Heart left ventricle (tissue), 16 donors: ENCODE measurements at regions not wholly inside any gene's neighbourhood (a gene's known extent, or its start where the extent isn't known, plus 50 kb on each side); places are given as distances from the start of the nearest gene placed in this dataset.
"Not testable (repeated sequence)": the region's sequence is repeated elsewhere in the genome, so short reads cannot be mapped to it uniquely, and the experiment has no call there.

Experiments
- ATAC-seq, 4 donors: fragments of 200-7000 bp; cut with Tn5 transposase; one replicate each; pipeline ENCODE4 v1.9.1; 2020 to 2022; ENCODE audit warnings: moderate library complexity in 4 of 4, mild to moderate bottlenecking in 3 of 4, moderate number of reproducible peaks in 1 of 4
- DNase-seq, 5 donors: peaks; one replicate each; pipeline ENCODE4 v3.0.0-alpha.2; 2020
- H3K27ac ChIP-seq, 12 donors: fragments of 200-600 bp; sonication (generic) in 4 of 12; one replicate each; pipeline versions ENCODE4 v1.5.0 to v1.8.0; 2016 to 2022; ENCODE audit warnings: mild to moderate bottlenecking in 2 of 12
- H3K27me3 ChIP-seq, 9 donors: fragments of 200-600 bp; sonication (generic) in 2 of 9; one replicate each; pipeline versions ENCODE4 v1.5.1 to v1.8.0; 2016 to 2022; ENCODE audit warnings: mild to moderate bottlenecking in 3 of 9
- H3K36me3 ChIP-seq, 9 donors: fragments of 200-600 bp; sonication (generic) in 2 of 9; one replicate each; pipeline versions ENCODE4 v1.5.0 to v1.8.0; 2018 to 2022; ENCODE audit warnings: mild to moderate bottlenecking in 2 of 9
- H3K4me1 ChIP-seq, 12 donors: fragments of 200-600 bp; sonication (generic) in 4 of 12; one replicate each; pipeline versions ENCODE4 v1.5.0 to v1.8.0; 2016 to 2022; ENCODE audit warnings: mild to moderate bottlenecking in 3 of 12
- H3K4me3 ChIP-seq, 12 donors: fragments of 200-600 bp; sonication (generic) in 4 of 12; one replicate each; pipeline versions ENCODE4 v1.5.0 to v1.8.0; 2017 to 2022; ENCODE audit warnings: mild to moderate bottlenecking in 9 of 12, moderate library complexity in 4 of 12
- H3K9me3 ChIP-seq, 12 donors: fragments of 200-600 bp; sonication (generic) in 4 of 12; one replicate each; pipeline versions ENCODE4 v1.5.0 to v1.8.0; 2016 to 2022; ENCODE audit warnings: mild to moderate bottlenecking in 1 of 12
- POLR2A ChIP-seq, 2 donors: fragments of 450-650 bp; IDR thresholded peaks; one replicate each; pipeline ENCODE4 v1.6.1; 2017; ENCODE audit warnings: antibody characterized with exemption in 2 of 2, mild to moderate bottlenecking in 2 of 2, moderate library complexity in 2 of 2
- WGBS, 4 donors: extraction: QIAGEN DNeasy Blood & Tissue Kit in 2 of 4; methylation state at CpG; one replicate each; pipeline versions ENCODE4 v1.1.5 to v1.1.7; 2013 to 2018; 5-methylcytosine and 5-hydroxymethylcytosine counted together
- intact Hi-C, 10 donors: fragments of 100-400 bp; cut with DNase I; formaldehyde crosslinking; loops; one replicate each; pipeline versions ENCODE4 v1.11.1 to v1.14.2; 2022
- TF ChIP-seq, protein P1 (sequence below), 12 donors: fragments of 200-600 bp; sonication (generic) in 4 of 12; IDR thresholded peaks; one replicate each; pipeline versions ENCODE4 v1.5.0 to v1.8.0; 2018 to 2022; ENCODE audit warnings: antibody characterized with exemption in 12 of 12, mild to moderate bottlenecking in 5 of 12
- donor health status: ischemic (EF 13 %, LVEDD 7.1; RV severe dilation, severe dysfunction).
- donor health status: healthy with polysubstance abuse.
- donor health status: DM: no; HTN: yes; CAD: no.
- donor health status: DM: no; HTN: no; CAD: no.
- donor health status: ischemic (EF 25% LVEDD 6.9; RV normal size, moderate dysfunction).
- donor health status: ischemic (EF 25% LVEDD 5.7; RV mildly dilated, moderate dysfunction).
- donor health status: healthy.
- donor health status: DM: yes; HTN: yes; CAD: no.
- donor health status: ischemic (EF 35%, LVEDD 5.7; RV mildly dilated, moderate dysfunction).
- donor health status: nonischemic (EF 11% LVEDD 7.7; RV severe dilation, severe dysfunction).
- donor health status: DM: yes; HTN: yes; CAD: no.
- donor health status: PGD.
- donor health status: ischemic (EF 29% LVEDD 5.4; RV normal size, mild dysfunction).
- donor health status: nonischemic (EF 23%, LVEDD 6.1; RV moderate dilation, normal function).

DNA sequence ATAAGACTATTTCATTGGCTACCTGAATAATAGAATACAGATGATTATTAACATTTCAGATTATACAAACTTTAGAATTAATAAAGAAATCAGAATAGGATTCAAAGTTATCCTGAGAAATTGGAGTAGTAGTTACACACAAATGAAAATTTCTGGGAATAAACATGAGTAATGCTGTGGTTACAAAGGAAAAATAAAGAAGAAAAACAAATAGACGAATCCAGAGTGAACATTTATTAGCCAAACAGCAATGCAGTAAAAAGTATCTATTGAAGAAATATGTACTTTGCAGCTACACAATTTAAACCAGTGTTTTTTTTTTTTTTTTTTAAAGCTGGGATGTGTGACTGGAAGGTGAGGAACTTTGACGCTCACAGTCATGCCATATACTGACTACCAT lies 1159.2 kb downstream of the TUSC7 start:
- Histone ChIP-seq H3K4me1 (no peaks in the 10 kb centered on the region), H3K9me3 (no peaks in the 10 kb centered on the region), H3K36me3 (no peaks in the 10 kb centered on the region), H3K27me3 (no peaks in the 10 kb centered on the region), H3K4me3 (no peak overlapping the region), H3K27ac (no peak overlapping the region)
- DNase-seq (no peak), ATAC-seq (no peak)
- 83 to 90% (median 87%) methylated on average over 2 of the region's 2 CpGs for WGBS, 4 donors
- intact Hi-C loops, result no loop called here
- TF ChIP-seq, protein P1, sequence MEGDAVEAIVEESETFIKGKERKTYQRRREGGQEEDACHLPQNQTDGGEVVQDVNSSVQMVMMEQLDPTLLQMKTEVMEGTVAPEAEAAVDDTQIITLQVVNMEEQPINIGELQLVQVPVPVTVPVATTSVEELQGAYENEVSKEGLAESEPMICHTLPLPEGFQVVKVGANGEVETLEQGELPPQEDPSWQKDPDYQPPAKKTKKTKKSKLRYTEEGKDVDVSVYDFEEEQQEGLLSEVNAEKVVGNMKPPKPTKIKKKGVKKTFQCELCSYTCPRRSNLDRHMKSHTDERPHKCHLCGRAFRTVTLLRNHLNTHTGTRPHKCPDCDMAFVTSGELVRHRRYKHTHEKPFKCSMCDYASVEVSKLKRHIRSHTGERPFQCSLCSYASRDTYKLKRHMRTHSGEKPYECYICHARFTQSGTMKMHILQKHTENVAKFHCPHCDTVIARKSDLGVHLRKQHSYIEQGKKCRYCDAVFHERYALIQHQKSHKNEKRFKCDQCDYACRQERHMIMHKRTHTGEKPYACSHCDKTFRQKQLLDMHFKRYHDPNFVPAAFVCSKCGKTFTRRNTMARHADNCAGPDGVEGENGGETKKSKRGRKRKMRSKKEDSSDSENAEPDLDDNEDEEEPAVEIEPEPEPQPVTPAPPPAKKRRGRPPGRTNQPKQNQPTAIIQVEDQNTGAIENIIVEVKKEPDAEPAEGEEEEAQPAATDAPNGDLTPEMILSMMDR (IDR thresholded peaks at IDR 0.05), result no peak
- TF ChIP-seq POLR2A (IDR thresholded peaks at IDR 0.05), result no peak

- no peaks in the 10 kb centered on the region for H3K27me3 ChIP-seq
- H3K36me3 ChIP-seq, result no peaks in the 10 kb centered on the region
- intact Hi-C loops, result no loop called here
- DNase-seq, result no peak
- 77 to 83% (median 80%) methylated on average over 2 of the region's 2 CpGs for WGBS, 4 donors
- no peak overlapping the region for H3K4me3 ChIP-seq
- H3K9me3 ChIP-seq, result no peaks in the 10 kb centered on the region
- no peak overlapping the region for H3K27ac ChIP-seq
- ATAC-seq, result no peak
- TF ChIP-seq, protein P1 (IDR thresholded peaks at IDR 0.05), result no peak
- no peak for TF ChIP-seq POLR2A (IDR thresholded peaks at IDR 0.05)
- H3K4me1 ChIP-seq, result peaks cover 0 to 4% (median 0%) of the 10 kb centered on the region in 12 donors
Measured at GRCh38 chr3:117871934-117872333, 1162.4 kb downstream of the TUSC7 start.

DNA sequence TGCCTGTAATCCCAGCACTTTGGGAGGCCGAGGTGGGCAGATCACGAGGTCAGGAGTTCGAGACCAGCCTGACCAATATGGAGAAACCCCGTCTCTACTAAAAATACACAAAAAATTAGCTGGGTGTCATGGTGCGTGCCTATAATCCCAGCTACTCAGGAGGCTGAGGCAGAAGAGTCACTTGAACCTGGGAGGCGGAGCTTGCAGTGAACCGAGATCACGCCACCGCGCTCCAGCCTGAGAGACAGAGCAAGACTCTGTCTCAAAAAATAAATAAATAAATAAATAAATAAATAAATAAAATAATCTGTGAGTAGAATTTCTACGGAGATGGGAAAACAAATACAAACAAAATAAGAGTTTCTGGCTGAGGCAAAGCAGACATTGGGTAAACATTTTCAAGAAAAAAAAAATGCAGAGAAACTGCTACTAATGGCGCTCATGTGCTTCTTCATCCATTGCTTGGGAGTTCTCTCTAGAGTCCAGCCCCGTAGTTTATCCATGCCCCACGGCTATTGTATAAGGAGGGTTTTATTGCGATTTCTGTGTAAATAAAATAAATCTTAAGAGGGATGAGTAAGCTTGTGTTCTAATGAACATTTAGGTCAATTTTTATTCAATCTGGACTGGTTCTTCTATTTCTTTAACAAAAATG lies 1161.9 kb downstream of the IGSF11 start:
- H3K27ac ChIP-seq, H3K4me1 ChIP-seq, H3K36me3 ChIP-seq, ATAC-seq, H3K4me3 ChIP-seq, DNase-seq, H3K27me3 ChIP-seq, H3K9me3 ChIP-seq, intact Hi-C loops: not testable (repeated sequence)
- WGBS, 4 donors, result 83 to 86% (median 84%) methylated on average over 15 of the region's 15 CpGs

- peak in 2 of 5 donors; percentile 4 to 44 for DNase-seq
- TF ChIP-seq, protein P1 (IDR thresholded peaks at IDR 0.05), result no peak
- no peak for TF ChIP-seq POLR2A (IDR thresholded peaks at IDR 0.05)
- Histone ChIP-seq H3K4me1 (peaks cover 0 to 4% (median 0%) of the 10 kb centered on the region in 12 donors), H3K9me3 (no peaks in the 10 kb centered on the region), H3K36me3 (no peaks in the 10 kb centered on the region), H3K27me3 (no peaks in the 10 kb centered on the region), H3K27ac (no peak overlapping the region), H3K4me3 (no peak overlapping the region)
- intact Hi-C loops, result no loop called here
- peak in 3 of 4 donors; percentile 24 to 65 (median 54) for ATAC-seq
- 28 to 50% (median 39%) methylated on average over 3 of the region's 3 CpGs for WGBS, 4 donors
Measured at GRCh38 chr3:117873249-117873600, 1161.4 kb downstream of the IGSF11 start.
